Colonic mucosa (tissue), 4 donors: ENCODE measurements at regions not wholly inside any gene's neighbourhood (a gene's known extent, or its start where the extent isn't known, plus 50 kb on each side); places are given as distances from the start of the nearest gene placed in this dataset.

Source experiments
- DNase-seq: peaks from one replicate; pipeline ENCODE4 v3.0.0-alpha.2; 2020
- H3K27ac ChIP-seq: fragments of 200-600 bp; one replicate; pipeline ENCODE4 v1.8.0; 2021
- H3K27me3 ChIP-seq: fragments of 200-600 bp; one replicate; pipeline ENCODE4 v1.8.0; 2021
- H3K36me3 ChIP-seq: fragments of 200-600 bp; one replicate; pipeline ENCODE4 v1.8.0; 2021
- H3K4me1 ChIP-seq: fragments of 200-600 bp; one replicate; pipeline ENCODE4 v1.8.0; 2021; ENCODE audit warnings: mild to moderate bottlenecking
- H3K4me3 ChIP-seq: fragments of 200-600 bp; one replicate; pipeline ENCODE4 v1.8.0; 2021
- H3K9ac ChIP-seq, 2 donors: one replicate each; pipeline ENCODE4 v1.7.0; 2013; ENCODE audit warnings: control low read depth in 2 of 2, low read depth in 2 of 2, low read length in 2 of 2
- H3K9me3 ChIP-seq: fragments of 200-600 bp; one replicate; pipeline ENCODE4 v1.8.0; 2021
- CTCF ChIP-seq: fragments of 200-600 bp; IDR thresholded peaks from one replicate; pipeline ENCODE4 v1.8.0; 2022; ENCODE audit warnings: antibody characterized with exemption, mild to moderate bottlenecking
- intact Hi-C: fragments of 100-400 bp; cut with DNase I; formaldehyde crosslinking; loops from one replicate; pipeline ENCODE4 v1.14.1; 2022
- donor health status: healthy.
- donor health status: DM: no; HTN: no; CAD: no.
- donor health status: DM: no; HTN: no; CAD: no.

GRCh38 chr9:115715666-115716065, 437.9 kb upstream of the PAPPA start:
- no peaks in the 10 kb centered on the region for H3K4me1 ChIP-seq
- no peak overlapping the region for H3K9ac ChIP-seq
- H3K27ac ChIP-seq, result no peak overlapping the region
- H3K36me3 ChIP-seq, result no peaks in the 10 kb centered on the region
- TF ChIP-seq CTCF, result no peak
- DNase-seq, result no peak
- no peaks in the 10 kb centered on the region for H3K27me3 ChIP-seq
- no peaks in the 10 kb centered on the region for H3K9me3 ChIP-seq
- H3K4me3 ChIP-seq, result no peak overlapping the region
- intact Hi-C loops, result no loop called here

GRCh38 chr9:115717298-115717697, 436.3 kb upstream of the PAPPA start:
- H3K4me1 ChIP-seq, result no peaks in the 10 kb centered on the region
- H3K9me3 ChIP-seq, result no peaks in the 10 kb centered on the region
- DNase-seq, result no peak
- H3K27me3 ChIP-seq, result no peaks in the 10 kb centered on the region
- no peaks in the 10 kb centered on the region for H3K36me3 ChIP-seq
- H3K27ac ChIP-seq, result no peak overlapping the region
- H3K9ac ChIP-seq, result no peak overlapping the region
- no peak overlapping the region for H3K4me3 ChIP-seq
- intact Hi-C loops, result no loop called here
- TF ChIP-seq CTCF, result no peak

- no peaks in the 10 kb centered on the region for H3K4me1 ChIP-seq
- intact Hi-C loops, result no loop called here
Observed at GRCh38 chr9:115717711-115718173, 435.8 kb upstream of the PAPPA start.

GRCh38 chr9:115730396-115730795, 423.2 kb upstream of the PAPPA start:
- no peak for TF ChIP-seq CTCF
- Histone ChIP-seq H3K4me3 (no peak overlapping the region), H3K4me1 (no peaks in the 10 kb centered on the region), H3K36me3 (no peaks in the 10 kb centered on the region), H3K27ac (no peak overlapping the region), H3K9me3 (no peaks in the 10 kb centered on the region), H3K9ac (no peak overlapping the region), H3K27me3 (no peaks in the 10 kb centered on the region)
- no peak for DNase-seq
- intact Hi-C loops, result no loop called here

More at GRCh38 chr9:115717711-115718173, 435.8 kb upstream of the PAPPA start:
- DNase-seq, result no peak
- Histone ChIP-seq H3K9ac (no peak overlapping the region), H3K27me3 (no peaks in the 10 kb centered on the region), H3K9me3 (no peaks in the 10 kb centered on the region), H3K27ac (no peak overlapping the region), H3K4me3 (no peak overlapping the region), H3K36me3 (no peaks in the 10 kb centered on the region)
- TF ChIP-seq CTCF, result no peak

- intact Hi-C loops, result no loop called here
- Histone ChIP-seq H3K9ac (no peak overlapping the region), H3K27ac (no peak overlapping the region), H3K4me1 (no peaks in the 10 kb centered on the region), H3K27me3 (no peaks in the 10 kb centered on the region), H3K4me3 (no peak overlapping the region), H3K9me3 (no peaks in the 10 kb centered on the region), H3K36me3 (no peaks in the 10 kb centered on the region)
- no peak for DNase-seq
- no peak for TF ChIP-seq CTCF
Observed at GRCh38 chr9:115730845-115731244, 422.7 kb upstream of the PAPPA start.
